ENCODE measurements at regions not wholly inside any gene's neighbourhood (a gene's known extent, or its start where the extent isn't known, plus 50 kb on each side); places are given as distances from the start of the nearest gene placed in this dataset.

GRCh38 chr1:101152633-101153032, 84.2 kb upstream of the S1PR1 start:
- DNase-seq (ENCODE audit: low read depth), result no peak

- DNase-seq (ENCODE audit: low read depth), result no peak
These were observed 85.5 kb upstream of the S1PR1 start for GRCh38 chr1:101151286-101151685.

- no peak for DNase-seq (ENCODE audit: low read depth)
These were observed 86.1 kb upstream of the S1PR1 start for GRCh38 chr1:101150670-101151069.

- no peak for DNase-seq (ENCODE audit: low read depth)
These were observed 86.6 kb upstream of the S1PR1 start for GRCh38 chr1:101150266-101150665.

- DNase-seq (ENCODE audit: low read depth), result no peak
These were observed 87.8 kb upstream of the S1PR1 start for GRCh38 chr1:101148980-101149379.

GRCh38 chr1:101147381-101147780, 89.4 kb upstream of the S1PR1 start:
- DNase-seq (ENCODE audit: low read depth), result no peak

GRCh38 chr1:101145449-101145820, 91.4 kb upstream of the S1PR1 start:
- no peak for DNase-seq (ENCODE audit: low read depth)

GRCh38 chr1:101144671-101145448, 92.0 kb upstream of the S1PR1 start:
- no peak for DNase-seq (ENCODE audit: low read depth)

- no peak for DNase-seq (ENCODE audit: low read depth)
These were observed 94.6 kb upstream of the S1PR1 start for GRCh38 chr1:101142244-101142643.

GRCh38 chr1:101141376-101141775, 95.4 kb upstream of the S1PR1 start:
- no peak for DNase-seq (ENCODE audit: low read depth)

- no peak for DNase-seq (ENCODE audit: low read depth)
These were observed 96.7 kb upstream of the S1PR1 start for GRCh38 chr1:101139821-101140718.

GRCh38 chr1:101139130-101139529, 97.7 kb upstream of the S1PR1 start:
- DNase-seq (ENCODE audit: low read depth), result no peak

- no peak for DNase-seq (ENCODE audit: low read depth)
These were observed 99.4 kb upstream of the S1PR1 start for GRCh38 chr1:101137144-101138126.

- peak; percentile 21 for DNase-seq (ENCODE audit: low read depth)
These were observed 100.1 kb upstream of the S1PR1 start for GRCh38 chr1:101136739-101137138.

- DNase-seq (ENCODE audit: low read depth), result no peak
These were observed 100.5 kb upstream of the S1PR1 start for GRCh38 chr1:101136271-101136670.

- no peak for DNase-seq (ENCODE audit: low read depth)
These were observed 101.3 kb upstream of the S1PR1 start for GRCh38 chr1:101135526-101135925.

GRCh38 chr1:101131239-101131843, 105.5 kb upstream of the S1PR1 start:
- DNase-seq (ENCODE audit: low read depth), result no peak

GRCh38 chr1:101130673-101131072, 105.1 kb upstream of the DPH5 start:
- peak; percentile 51 for DNase-seq (ENCODE audit: low read depth)

- DNase-seq (ENCODE audit: low read depth), result no peak
These were observed 103.3 kb upstream of the DPH5 start for GRCh38 chr1:101128846-101129245.

GRCh38 chr1:101128211-101128727, 102.7 kb upstream of the DPH5 start:
- no peak for DNase-seq (ENCODE audit: low read depth)

GRCh38 chr1:101124405-101124804, 98.8 kb upstream of the DPH5 start:
- DNase-seq (ENCODE audit: low read depth), result no peak

All from Daoy (cell line).